HCT116 (cell line): ENCODE measurements at regions not wholly inside any gene's neighbourhood (a gene's known extent, or its start where the extent isn't known, plus 50 kb on each side); places are given as distances from the start of the nearest gene placed in this dataset.

Experiments used
- ATAC-seq: fragments of 200-7000 bp; cut with Tn5 transposase; 2 replicates; pipeline ENCODE4 v1.9.1; 2020; ENCODE audit warnings: mild to moderate bottlenecking, moderate library complexity
- BruUV-seq: library from RNA; stranded (reverse); fragments of 400-500 nt; replicated peaks from 2 replicates; lab custom pipeline; 2021; lab: Mats Ljungman, UMichigan
- CTCF ChIA-PET: fragments of 300-600 bp; sonication (Branson Sonifier 250); formaldehyde crosslinking; loops from one replicate; lab custom pipeline; 2021; ENCODE audit warnings: antibody characterized with exemption; lab: Charles Lee
- POLR2A ChIA-PET: fragments of 300-600, 350-600 bp; sonication (Branson Sonifier 250); formaldehyde crosslinking; loops from one replicate; lab custom pipeline; 2021; ENCODE audit warnings: antibody characterized with exemption; lab: Charles Lee
- RAD21 ChIA-PET, 2 experiments: fragments of 300-600 bp; sonication (Branson Sonifier 250); formaldehyde crosslinking; loops; one replicate each; lab custom pipeline; 2023; ENCODE audit warnings: low total read pairs in 2 of 2; ENCODE audit not compliant: uncharacterized antibody in 2 of 2, unreplicated experiment in 2 of 2, low non-redundant PET in 1 of 2; lab: Charles Lee
- DNase-seq: peaks from one replicate; pipeline ENCODE4 v3.0.0-alpha.2; 2010; ENCODE audit warnings: low read depth, low spot score
- H2AFZ ChIP-seq: fragments of 200-600 bp; shearing (Covaris generic), sonication (generic); 2 replicates; pipeline ENCODE4 v1.6.1; 2017; ENCODE audit warnings: low read depth, mixed run types, mixed read lengths, antibody characterized with exemption, low read length; ENCODE audit not compliant: poor library complexity, severe bottlenecking
- H3K27ac ChIP-seq: 2 replicates; pipeline ENCODE4 v1.5.1; 2012; ENCODE audit warnings: low read depth, low read length
- H3K27me3 ChIP-seq: fragments of 200-600 bp; sonication (generic); 2 replicates; pipeline ENCODE4 v1.6.1; 2016; ENCODE audit warnings: mixed run types, low read length, mixed read lengths; ENCODE audit not compliant: insufficient read depth
- H3K36me3 ChIP-seq, 2 experiments: fragments of 200-500 bp in 1 of 2; fragments of 200-600 bp in 1 of 2; sonication (Bioruptor generic) in 1 of 2; sonication (generic) in 1 of 2; 2 replicates each; pipeline versions ENCODE4 v1.5.1 to v1.6.1; 2014 to 2016; ENCODE audit warnings: low read length in 2 of 2, inconsistent platforms in 1 of 2, mixed read lengths in 1 of 2, mixed run types in 1 of 2; ENCODE audit not compliant: insufficient read depth in 2 of 2, control insufficient read depth in 1 of 2
- H3K4me1 ChIP-seq, 2 experiments: fragments of 200-600 bp in 1 of 2; sonication (generic) in 1 of 2; 2 replicates each; pipeline versions ENCODE4 v1.5.1 to v1.6.1; 2012 to 2017; ENCODE audit warnings: low read length in 2 of 2, inconsistent platforms in 1 of 2, mild to moderate bottlenecking in 1 of 2, mixed read lengths in 1 of 2, mixed run types in 1 of 2, moderate library complexity in 1 of 2; ENCODE audit not compliant: insufficient read depth in 2 of 2, control insufficient read depth in 1 of 2
- H3K4me2 ChIP-seq: fragments of 200-600 bp; sonication (generic); 2 replicates; pipeline ENCODE4 v1.6.1; 2017; ENCODE audit warnings: mixed run types, low read length, mixed read lengths
- H3K4me3 ChIP-seq, 2 experiments: fragments of 200-600 bp in 1 of 2; sonication (generic) in 1 of 2; replicated peaks in 1 of 2; 2 replicates each; pipeline ENCODE4 v1.5.1; 2011 to 2016; ENCODE audit warnings: low read length in 2 of 2, control low read depth in 1 of 2, low read depth in 1 of 2, mild to moderate bottlenecking in 1 of 2, mixed read lengths in 1 of 2, mixed run types in 1 of 2
- H3K79me2 ChIP-seq: fragments of 200-600 bp; sonication (generic); 2 replicates; pipeline ENCODE4 v1.6.1; 2017; ENCODE audit warnings: mild to moderate bottlenecking, mixed run types, low read length, moderate library complexity, mixed read lengths; ENCODE audit not compliant: insufficient read depth
- H3K9ac ChIP-seq: fragments of 200-600 bp; sonication (generic); 2 replicates; pipeline ENCODE4 v1.6.1; 2016; ENCODE audit warnings: low read length, mixed read lengths
- H3K9me2 ChIP-seq: fragments of 200-600 bp; sonication (generic), shearing (Covaris generic); 2 replicates; pipeline ENCODE4 v1.6.1; 2017; ENCODE audit warnings: mixed run types, mild to moderate bottlenecking, moderate library complexity; ENCODE audit not compliant: insufficient read depth
- H3K9me3 ChIP-seq, 2 experiments: fragments of 200-500 bp in 1 of 2; fragments of 200-600 bp in 1 of 2; sonication (Bioruptor generic) in 1 of 2; sonication (generic) in 1 of 2; 2 replicates each; pipeline ENCODE4 v1.6.1; 2014 to 2017; ENCODE audit warnings: low read length in 2 of 2, mixed read lengths in 2 of 2, inconsistent platforms in 1 of 2, low read depth in 1 of 2, mild to moderate bottlenecking in 1 of 2, mixed run types in 1 of 2, moderate library complexity in 1 of 2; ENCODE audit not compliant: control insufficient read depth in 1 of 2, insufficient read depth in 1 of 2
- H4K20me1 ChIP-seq: fragments of 200-600 bp; sonication (generic), shearing (Covaris generic); 2 replicates; pipeline ENCODE4 v1.6.1; 2017; ENCODE audit warnings: mixed run types, mild to moderate bottlenecking, moderate library complexity; ENCODE audit not compliant: insufficient read depth
- FOSL1 ChIP-seq: IDR thresholded peaks from 2 replicates; pipeline ENCODE4 v1.6.1; 2012; ENCODE audit warnings: low read depth
- JUND ChIP-seq: IDR thresholded peaks from 2 replicates; pipeline ENCODE4 v1.6.1; 2012
- POLR2A ChIP-seq: IDR thresholded peaks from 2 replicates; pipeline ENCODE4 v1.7.0; 2011; ENCODE audit warnings: borderline replicate concordance; ENCODE audit not compliant: insufficient read depth, insufficient read length; ENCODE audit errors: extremely low read depth
- ZNF274 ChIP-seq: fragments of 200-500 bp; sonication (Bioruptor generic); IDR thresholded peaks from 2 replicates; pipeline ENCODE4 v1.6.1; 2014; ENCODE audit warnings: mild to moderate bottlenecking, low read depth, low read length, inconsistent platforms
- intact Hi-C: fragments of 100-400 bp; cut with micrococcal nuclease; formaldehyde crosslinking; loops from 2 replicates; pipeline ENCODE4 v1.10.0; 2022
- TF ChIP-seq, protein P1 (sequence below): IDR thresholded peaks from 2 replicates; pipeline ENCODE4 v1.6.1; 2012; ENCODE audit warnings: low read depth

DNA sequence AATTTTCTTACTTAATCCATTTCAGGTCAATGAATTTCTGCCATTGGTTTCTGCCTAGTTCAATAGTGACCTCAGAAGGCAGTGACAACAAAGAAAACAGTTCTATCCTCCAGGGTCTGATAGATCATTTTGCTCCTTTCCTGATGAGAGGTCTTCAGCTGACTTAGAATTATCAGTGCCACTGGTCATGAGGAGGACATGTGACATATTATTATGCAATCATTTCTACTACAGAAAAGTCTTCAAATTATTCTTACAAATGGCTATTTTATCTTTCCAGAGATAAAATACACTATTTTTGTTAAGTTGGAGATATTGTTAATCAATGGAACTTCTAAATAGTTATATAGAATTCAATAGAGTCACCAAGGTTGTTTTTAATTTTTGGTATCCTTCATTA, 360.0 kb upstream of the GALNT5 start:
- Histone ChIP-seq H3K4me3 (no peak overlapping the region), H3K9me2 (no peaks in the 10 kb centered on the region), H3K27ac (no peak overlapping the region), H3K4me2 (no peak overlapping the region), H3K9ac (no peak overlapping the region), H2AFZ (peak overlapping the region; percentile 36), H3K79me2 (no peaks in the 10 kb centered on the region), H3K4me1 (peaks cover 0 to 38% of the 10 kb centered on the region in 2 experiments; a peak in 2 of 4 replicates), H4K20me1 (no peaks in the 10 kb centered on the region), H3K9me3 (no peaks in the 10 kb centered on the region), H3K36me3 (no peaks in the 10 kb centered on the region), H3K27me3 (no peaks in the 10 kb centered on the region)
- BruUV-seq, result no TSS peak
- ATAC-seq, result no peak
- intact Hi-C loops, result no loop called here
- DNase-seq, result no peak
- no peak for TF ChIP-seq FOSL1
- ChIA-PET POLR2A (no interaction called here), CTCF (no interaction called here), RAD21 (no interaction called here)

DNA sequence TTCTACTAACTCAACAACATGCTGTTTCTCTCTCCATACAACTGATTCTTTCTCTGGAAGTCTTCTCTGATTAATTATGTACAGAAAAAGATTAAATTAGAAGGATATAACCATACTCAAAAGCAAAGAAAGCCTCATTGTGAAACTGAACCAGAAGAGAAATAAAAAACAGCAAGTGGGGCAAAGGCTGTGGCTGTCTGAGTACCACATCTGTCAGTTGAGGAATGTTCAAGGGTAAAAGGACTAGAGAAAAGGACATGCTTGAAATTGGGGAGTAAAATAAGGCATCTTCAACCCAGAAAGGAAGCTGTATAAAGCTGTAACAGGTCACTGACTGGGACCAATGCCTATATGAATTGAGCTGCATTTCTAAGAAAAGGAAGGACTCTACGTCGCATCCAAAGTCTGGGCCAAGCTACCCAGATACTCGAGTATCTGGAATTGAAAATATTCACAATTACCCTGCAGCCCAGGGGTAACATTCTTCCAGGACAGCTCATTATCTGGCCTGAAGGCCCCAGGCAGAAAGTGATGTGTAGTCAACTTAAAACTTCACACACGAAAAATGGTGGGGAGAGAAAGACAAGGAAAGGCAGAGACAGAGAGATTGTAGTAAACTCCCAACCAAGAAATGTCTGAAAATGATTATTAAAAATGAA, 356.0 kb upstream of the GALNT5 start:
- H3K4me3 ChIP-seq, result no peak overlapping the region
- H3K36me3 ChIP-seq, result no peaks in the 10 kb centered on the region
- ChIA-PET RAD21 (no interaction called here), CTCF (no interaction called here), POLR2A (no interaction called here)
- H3K79me2 ChIP-seq, result no peaks in the 10 kb centered on the region
- H3K27me3 ChIP-seq, result no peaks in the 10 kb centered on the region
- H3K9me2 ChIP-seq, result no peaks in the 10 kb centered on the region
- no peak overlapping the region for H3K27ac ChIP-seq
- TF ChIP-seq, protein P1, sequence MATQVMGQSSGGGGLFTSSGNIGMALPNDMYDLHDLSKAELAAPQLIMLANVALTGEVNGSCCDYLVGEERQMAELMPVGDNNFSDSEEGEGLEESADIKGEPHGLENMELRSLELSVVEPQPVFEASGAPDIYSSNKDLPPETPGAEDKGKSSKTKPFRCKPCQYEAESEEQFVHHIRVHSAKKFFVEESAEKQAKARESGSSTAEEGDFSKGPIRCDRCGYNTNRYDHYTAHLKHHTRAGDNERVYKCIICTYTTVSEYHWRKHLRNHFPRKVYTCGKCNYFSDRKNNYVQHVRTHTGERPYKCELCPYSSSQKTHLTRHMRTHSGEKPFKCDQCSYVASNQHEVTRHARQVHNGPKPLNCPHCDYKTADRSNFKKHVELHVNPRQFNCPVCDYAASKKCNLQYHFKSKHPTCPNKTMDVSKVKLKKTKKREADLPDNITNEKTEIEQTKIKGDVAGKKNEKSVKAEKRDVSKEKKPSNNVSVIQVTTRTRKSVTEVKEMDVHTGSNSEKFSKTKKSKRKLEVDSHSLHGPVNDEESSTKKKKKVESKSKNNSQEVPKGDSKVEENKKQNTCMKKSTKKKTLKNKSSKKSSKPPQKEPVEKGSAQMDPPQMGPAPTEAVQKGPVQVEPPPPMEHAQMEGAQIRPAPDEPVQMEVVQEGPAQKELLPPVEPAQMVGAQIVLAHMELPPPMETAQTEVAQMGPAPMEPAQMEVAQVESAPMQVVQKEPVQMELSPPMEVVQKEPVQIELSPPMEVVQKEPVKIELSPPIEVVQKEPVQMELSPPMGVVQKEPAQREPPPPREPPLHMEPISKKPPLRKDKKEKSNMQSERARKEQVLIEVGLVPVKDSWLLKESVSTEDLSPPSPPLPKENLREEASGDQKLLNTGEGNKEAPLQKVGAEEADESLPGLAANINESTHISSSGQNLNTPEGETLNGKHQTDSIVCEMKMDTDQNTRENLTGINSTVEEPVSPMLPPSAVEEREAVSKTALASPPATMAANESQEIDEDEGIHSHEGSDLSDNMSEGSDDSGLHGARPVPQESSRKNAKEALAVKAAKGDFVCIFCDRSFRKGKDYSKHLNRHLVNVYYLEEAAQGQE, result no peak
- TF ChIP-seq JUND (no peak), ZNF274 (no peak), POLR2A (no peak)
- peaks cover 0 to 14% of the 10 kb centered on the region in 2 experiments; a peak in 2 of 4 replicates for H3K4me1 ChIP-seq
- no peaks in the 10 kb centered on the region for H4K20me1 ChIP-seq
- DNase-seq, result no peak
- H2AFZ ChIP-seq, result peak overlapping the region; percentile 60
- intact Hi-C loops, result no loop called here
- no peaks in the 10 kb centered on the region for H3K9me3 ChIP-seq
- no peak overlapping the region for H3K9ac ChIP-seq
- H3K4me2 ChIP-seq, result 0 out of 2 replicates have a peak overlapping the region, but pooled peaks have one; percentile 5
- no TSS peak for BruUV-seq
- ATAC-seq, result no peak
